CD4-positive, alpha-beta memory T cell (primary cell): ENCODE measurements at regions not wholly inside any gene's neighbourhood (a gene's known extent, or its start where the extent isn't known, plus 50 kb on each side); places are given as distances from the start of the nearest gene placed in this dataset.

ENCODE experiments used
- CTCF ChIA-PET: fragments of 350-600 bp; sonication (Branson Sonifier 250); formaldehyde crosslinking; loops from one replicate; lab custom pipeline; 2021; ENCODE audit warnings: inconsistent platforms; ENCODE audit not compliant: partially characterized antibody; lab: Charles Lee
- POLR2A ChIA-PET: fragments of 350-600 bp; sonication (Branson Sonifier 250); formaldehyde crosslinking; loops from one replicate; lab custom pipeline; 2021; ENCODE audit not compliant: partially characterized antibody; lab: Charles Lee
- DNase-seq, 5 donors: peaks; one replicate each; pipeline versions ENCODE4 v3.0.0 to v3.0.0-alpha.2; 2020 to 2022; ENCODE audit warnings: mixed read lengths in 1 of 5
- H3K27ac ChIP-seq: one replicate; pipeline ENCODE4 v1.7.0; 2013; ENCODE audit warnings: low read depth, low read length
- H3K27me3 ChIP-seq: 2 replicates; pipeline ENCODE4 v1.7.0; 2013; ENCODE audit warnings: mild to moderate bottlenecking, low read length, moderate library complexity; ENCODE audit not compliant: insufficient read depth
- H3K36me3 ChIP-seq: 2 replicates; pipeline ENCODE4 v1.7.0; 2013; ENCODE audit warnings: mild to moderate bottlenecking, low read length, moderate library complexity; ENCODE audit not compliant: insufficient read depth
- H3K4me1 ChIP-seq: 2 replicates; pipeline ENCODE4 v1.7.0; 2013; ENCODE audit warnings: mild to moderate bottlenecking, low read length, moderate library complexity; ENCODE audit not compliant: insufficient read depth
- H3K4me3 ChIP-seq, 2 donors: one replicate each; pipeline ENCODE4 v1.7.0; 2013; ENCODE audit warnings: low read length in 2 of 2, mild to moderate bottlenecking in 1 of 2
- H3K9me3 ChIP-seq, 2 donors: one replicate each; pipeline ENCODE4 v1.7.0; 2013; ENCODE audit warnings: low read length in 2 of 2, control low read depth in 1 of 2; ENCODE audit not compliant: control insufficient read depth in 1 of 2
- H3K27ac Mint-ChIP-seq, 7 donors: one replicate each; pipeline ENCODE4 v1.8.0; 2020 to 2021; ENCODE audit warnings: mixed read lengths in 7 of 7, mild to moderate bottlenecking in 6 of 7, inconsistent platforms in 3 of 7, moderate library complexity in 3 of 7
- H3K27me3 Mint-ChIP-seq, 2 donors: one replicate each; pipeline ENCODE4 v1.8.0; 2020 to 2021; ENCODE audit warnings: mixed read lengths in 2 of 2
- H3K36me3 Mint-ChIP-seq, 2 donors: one replicate each; pipeline ENCODE4 v1.8.0; 2020 to 2021; ENCODE audit warnings: mixed read lengths in 2 of 2, inconsistent platforms in 1 of 2, mild to moderate bottlenecking in 1 of 2
- H3K4me1 Mint-ChIP-seq, 4 donors: one replicate each; pipeline ENCODE4 v1.8.0; 2020 to 2021; ENCODE audit warnings: mixed read lengths in 4 of 4, mild to moderate bottlenecking in 1 of 4
- H3K4me3 Mint-ChIP-seq, 8 donors: one replicate each; pipeline ENCODE4 v1.8.0; 2020 to 2021; ENCODE audit warnings: mixed read lengths in 8 of 8, mild to moderate bottlenecking in 7 of 8, moderate library complexity in 6 of 8, inconsistent platforms in 3 of 8
- H3K9me3 Mint-ChIP-seq, 8 donors: one replicate each; pipeline ENCODE4 v1.8.0; 2020 to 2021; ENCODE audit warnings: mixed read lengths in 8 of 8, mild to moderate bottlenecking in 5 of 8, inconsistent platforms in 3 of 8, moderate library complexity in 1 of 8
- intact Hi-C: fragments of 100-400 bp; cut with micrococcal nuclease; formaldehyde crosslinking; loops from one replicate; pipeline ENCODE4 v1.15.1; 2023

GRCh38 chr1:96487971-96488370, 233.6 kb upstream of the PTBP2 start:
- CTCF ChIA-PET = no interaction called here
- H3K9me3 ChIP-seq = no peaks in the 10 kb centered on the region
- H3K27ac Mint-ChIP-seq = no peak overlapping the region
- H3K4me3 Mint-ChIP-seq = no peak overlapping the region
- no peaks in the 10 kb centered on the region for H3K36me3 Mint-ChIP-seq
- peaks cover 0 to 4% (median 0%) of the 10 kb centered on the region in 8 donors for H3K9me3 Mint-ChIP-seq
- no peaks in the 10 kb centered on the region for H3K27me3 ChIP-seq
- H3K4me3 ChIP-seq = no peak overlapping the region
- no peaks in the 10 kb centered on the region for H3K4me1 Mint-ChIP-seq
- intact Hi-C loops = no loop called here
- H3K36me3 ChIP-seq = no peaks in the 10 kb centered on the region
- no peaks in the 10 kb centered on the region for H3K4me1 ChIP-seq
- no peaks in the 10 kb centered on the region for H3K27me3 Mint-ChIP-seq
- H3K27ac ChIP-seq = no peak overlapping the region
- POLR2A ChIA-PET = no interaction called here
- DNase-seq = no peak

- no peaks in the 10 kb centered on the region for H3K4me1 ChIP-seq
- intact Hi-C loops = no loop called here
- H3K9me3 ChIP-seq = no peaks in the 10 kb centered on the region
- Mint-ChIP-seq H3K9me3 (peaks cover 0 to 4% (median 0%) of the 10 kb centered on the region in 8 donors), H3K4me3 (no peak overlapping the region), H3K36me3 (no peaks in the 10 kb centered on the region), H3K27me3 (no peaks in the 10 kb centered on the region), H3K27ac (no peak overlapping the region), H3K4me1 (no peaks in the 10 kb centered on the region)
- no peaks in the 10 kb centered on the region for H3K36me3 ChIP-seq
- H3K27ac ChIP-seq = no peak overlapping the region
- DNase-seq = no peak
- H3K27me3 ChIP-seq = no peaks in the 10 kb centered on the region
- ChIA-PET CTCF (no interaction called here), POLR2A (no interaction called here)
- H3K4me3 ChIP-seq = no peak overlapping the region
Measured at GRCh38 chr1:96488777-96489176, 232.8 kb upstream of the PTBP2 start.

- no peaks in the 10 kb centered on the region for H3K9me3 ChIP-seq
- Mint-ChIP-seq H3K36me3 (no peaks in the 10 kb centered on the region), H3K4me1 (no peaks in the 10 kb centered on the region), H3K27ac (no peak overlapping the region), H3K9me3 (peaks cover 0 to 2% (median 0%) of the 10 kb centered on the region in 8 donors), H3K4me3 (no peak overlapping the region), H3K27me3 (no peaks in the 10 kb centered on the region)
- DNase-seq = no peak
- H3K27ac ChIP-seq = no peak overlapping the region
- CTCF ChIA-PET = no interaction called here
- POLR2A ChIA-PET = no interaction called here
- no peaks in the 10 kb centered on the region for H3K27me3 ChIP-seq
- H3K4me3 ChIP-seq = no peak overlapping the region
- no peaks in the 10 kb centered on the region for H3K4me1 ChIP-seq
- no peaks in the 10 kb centered on the region for H3K36me3 ChIP-seq
- intact Hi-C loops = no loop called here
Measured at GRCh38 chr1:96492236-96492635, 229.3 kb upstream of the PTBP2 start.

GRCh38 chr1:96498744-96499340, 222.7 kb upstream of the PTBP2 start:
- intact Hi-C loops = no loop called here
- H3K4me1 ChIP-seq = no peaks in the 10 kb centered on the region
- Mint-ChIP-seq H3K9me3 (peaks cover 0 to 2% (median 0%) of the 10 kb centered on the region in 8 donors), H3K27me3 (no peaks in the 10 kb centered on the region), H3K4me1 (no peaks in the 10 kb centered on the region), H3K4me3 (no peak overlapping the region), H3K27ac (no peak overlapping the region), H3K36me3 (no peaks in the 10 kb centered on the region)
- H3K36me3 ChIP-seq = no peaks in the 10 kb centered on the region
- H3K27ac ChIP-seq = no peak overlapping the region
- H3K4me3 ChIP-seq = no peak overlapping the region
- CTCF ChIA-PET = no interaction called here
- no peak for DNase-seq
- no peaks in the 10 kb centered on the region for H3K9me3 ChIP-seq
- H3K27me3 ChIP-seq = no peaks in the 10 kb centered on the region
- POLR2A ChIA-PET = no interaction called here

- intact Hi-C loops = no loop called here
- H3K4me1 ChIP-seq = no peaks in the 10 kb centered on the region
- Mint-ChIP-seq H3K36me3 (no peaks in the 10 kb centered on the region), H3K4me3 (no peak overlapping the region), H3K27me3 (peaks cover 1 to 3% of the 10 kb centered on the region in 2 donors), H3K9me3 (no peaks in the 10 kb centered on the region), H3K4me1 (no peaks in the 10 kb centered on the region), H3K27ac (no peak overlapping the region)
- DNase-seq = no peak
- no peak overlapping the region for H3K27ac ChIP-seq
- H3K4me3 ChIP-seq = no peak overlapping the region
- no peaks in the 10 kb centered on the region for H3K27me3 ChIP-seq
- H3K9me3 ChIP-seq = no peaks in the 10 kb centered on the region
- H3K36me3 ChIP-seq = no peaks in the 10 kb centered on the region
- ChIA-PET POLR2A (no interaction called here), CTCF (no interaction called here)
Measured at GRCh38 chr1:96508233-96508632, 213.4 kb upstream of the PTBP2 start.

- no peaks in the 10 kb centered on the region for H3K9me3 Mint-ChIP-seq
- intact Hi-C loops = no loop called here
- DNase-seq = no peak
- H3K27me3 ChIP-seq = no peaks in the 10 kb centered on the region
- H3K36me3 Mint-ChIP-seq = no peaks in the 10 kb centered on the region
- POLR2A ChIA-PET = no interaction called here
- no peak overlapping the region for H3K27ac ChIP-seq
- H3K27me3 Mint-ChIP-seq = peaks cover 1 to 3% of the 10 kb centered on the region in 2 donors
- H3K4me1 Mint-ChIP-seq = no peaks in the 10 kb centered on the region
- H3K9me3 ChIP-seq = no peaks in the 10 kb centered on the region
- H3K36me3 ChIP-seq = no peaks in the 10 kb centered on the region
- CTCF ChIA-PET = no interaction called here
- no peak overlapping the region for H3K4me3 Mint-ChIP-seq
- no peak overlapping the region for H3K4me3 ChIP-seq
- H3K4me1 ChIP-seq = no peaks in the 10 kb centered on the region
- H3K27ac Mint-ChIP-seq = no peak overlapping the region
Measured at GRCh38 chr1:96509339-96509738, 212.2 kb upstream of the PTBP2 start.

- Histone ChIP-seq H3K27me3 (no peaks in the 10 kb centered on the region), H3K9me3 (no peaks in the 10 kb centered on the region), H3K4me1 (no peaks in the 10 kb centered on the region), H3K27ac (no peak overlapping the region), H3K4me3 (no peak overlapping the region), H3K36me3 (no peaks in the 10 kb centered on the region)
- Mint-ChIP-seq H3K27me3 (peaks cover 1 to 3% of the 10 kb centered on the region in 2 donors), H3K4me3 (no peak overlapping the region), H3K4me1 (no peaks in the 10 kb centered on the region), H3K36me3 (no peaks in the 10 kb centered on the region), H3K9me3 (no peaks in the 10 kb centered on the region), H3K27ac (no peak overlapping the region)
- no peak for DNase-seq
- ChIA-PET CTCF (no interaction called here), POLR2A (no interaction called here)
- intact Hi-C loops = no loop called here
Measured at GRCh38 chr1:96509951-96510350, 211.6 kb upstream of the PTBP2 start.

- ChIA-PET POLR2A (no interaction called here), CTCF (no interaction called here)
- no peak overlapping the region for H3K4me3 Mint-ChIP-seq
- Histone ChIP-seq H3K9me3 (no peaks in the 10 kb centered on the region), H3K27ac (no peak overlapping the region), H3K36me3 (no peaks in the 10 kb centered on the region), H3K4me1 (no peaks in the 10 kb centered on the region), H3K4me3 (no peak overlapping the region), H3K27me3 (no peaks in the 10 kb centered on the region)
- no peaks in the 10 kb centered on the region for H3K9me3 Mint-ChIP-seq
- DNase-seq = no peak
- no peaks in the 10 kb centered on the region for H3K4me1 Mint-ChIP-seq
- intact Hi-C loops = no loop called here
- H3K36me3 Mint-ChIP-seq = no peaks in the 10 kb centered on the region
- peaks cover 1 to 3% of the 10 kb centered on the region in 2 donors for H3K27me3 Mint-ChIP-seq
- no peak overlapping the region for H3K27ac Mint-ChIP-seq
Measured at GRCh38 chr1:96510391-96510790, 211.2 kb upstream of the PTBP2 start.
